GM21447 (cell line): ENCODE measurements at regions not wholly inside any gene's neighbourhood (a gene's known extent, or its start where the extent isn't known, plus 50 kb on each side); places are given as distances from the start of the nearest gene placed in this dataset.
"Not testable (repeated sequence)": the region's sequence is repeated elsewhere in the genome, so short reads cannot be mapped to it uniquely, and the experiment has no call there.

ENCODE experiments used
- ATAC-seq: cut with Tn5 transposase; IDR thresholded peaks from one replicate; pipeline ENCODE4 v1.9.1; 2021; ENCODE audit not compliant: unreplicated experiment

- no peak for ATAC-seq
Observed at GRCh38 chr15:46088486-46089445, 453.9 kb downstream of the SQOR start.

GRCh38 chr15:46089467-46089935, 454.7 kb downstream of the SQOR start:
- no peak for ATAC-seq

GRCh38 chr15:46091860-46092450, 457.1 kb downstream of the SQOR start:
- no peak for ATAC-seq

GRCh38 chr15:46098006-46098405, 463.2 kb downstream of the SQOR start:
- not testable (repeated sequence) for ATAC-seq

- ATAC-seq, result no peak
Observed at GRCh38 chr15:46110755-46111154, 475.9 kb downstream of the SQOR start.

- no peak for ATAC-seq
Observed at GRCh38 chr15:46111730-46112129, 476.9 kb downstream of the SQOR start.

- ATAC-seq, result no peak
Observed at GRCh38 chr15:46117071-46117470, 482.2 kb downstream of the SQOR start.

- no peak for ATAC-seq
Observed at GRCh38 chr15:46120713-46121112, 485.9 kb downstream of the SQOR start.

GRCh38 chr15:46121441-46121840, 486.6 kb downstream of the SQOR start:
- ATAC-seq, result no peak

GRCh38 chr15:46126581-46126980, 491.8 kb downstream of the SQOR start:
- no peak for ATAC-seq

GRCh38 chr15:46127361-46127874, 492.6 kb downstream of the SQOR start:
- ATAC-seq, result no peak

GRCh38 chr15:46129145-46129544, 494.3 kb downstream of the SQOR start:
- ATAC-seq, result no peak

GRCh38 chr15:46131876-46132275, 497.0 kb downstream of the SQOR start:
- no peak for ATAC-seq

GRCh38 chr15:46137443-46137842, 502.6 kb downstream of the SQOR start:
- ATAC-seq, result no peak

- ATAC-seq, result no peak
Observed at GRCh38 chr15:46146002-46146401, 511.2 kb downstream of the SQOR start.

- ATAC-seq, result no peak
Observed at GRCh38 chr15:46146915-46147314, 512.1 kb downstream of the SQOR start.

- ATAC-seq, result no peak
Observed at GRCh38 chr15:46151786-46152185, 517.0 kb downstream of the SQOR start.

- no peak for ATAC-seq
Observed at GRCh38 chr15:46166750-46167149, 531.9 kb downstream of the SQOR start.

GRCh38 chr15:46170326-46170725, 535.5 kb downstream of the SQOR start:
- no peak for ATAC-seq

GRCh38 chr15:46174122-46174521, 539.3 kb downstream of the SQOR start:
- no peak for ATAC-seq

GRCh38 chr15:46177219-46177618, 542.4 kb downstream of the SQOR start:
- ATAC-seq, result no peak

GRCh38 chr15:46178138-46178537, 543.3 kb downstream of the SQOR start:
- no peak for ATAC-seq
